GM13976 (cell line): ENCODE measurements at regions not wholly inside any gene's neighbourhood (a gene's known extent, or its start where the extent isn't known, plus 50 kb on each side); places are given as distances from the start of the nearest gene placed in this dataset.

Experiments used
- DNase-seq: peaks from one replicate; pipeline ENCODE4 v3.0.0; 2012; ENCODE audit warnings: low spot score
- in situ Hi-C: fragments of 300-500 bp; cut with MboI; formaldehyde crosslinking; loops from one replicate; pipeline ENCODE4 v1.12.0; 2022; ENCODE audit warnings: low sequenced_read_pairs, mixed read lengths, inconsistent platforms; ENCODE audit not compliant: unreplicated experiment
- TF ChIP-seq, protein P1 (sequence below): IDR thresholded peaks from 2 replicates; pipeline ENCODE4 v1.5.1; 2012; ENCODE audit warnings: borderline replicate concordance, mild to moderate bottlenecking; ENCODE audit not compliant: insufficient read depth; ENCODE audit errors: extremely low read depth, missing control alignments, control extremely low read depth

DNA sequence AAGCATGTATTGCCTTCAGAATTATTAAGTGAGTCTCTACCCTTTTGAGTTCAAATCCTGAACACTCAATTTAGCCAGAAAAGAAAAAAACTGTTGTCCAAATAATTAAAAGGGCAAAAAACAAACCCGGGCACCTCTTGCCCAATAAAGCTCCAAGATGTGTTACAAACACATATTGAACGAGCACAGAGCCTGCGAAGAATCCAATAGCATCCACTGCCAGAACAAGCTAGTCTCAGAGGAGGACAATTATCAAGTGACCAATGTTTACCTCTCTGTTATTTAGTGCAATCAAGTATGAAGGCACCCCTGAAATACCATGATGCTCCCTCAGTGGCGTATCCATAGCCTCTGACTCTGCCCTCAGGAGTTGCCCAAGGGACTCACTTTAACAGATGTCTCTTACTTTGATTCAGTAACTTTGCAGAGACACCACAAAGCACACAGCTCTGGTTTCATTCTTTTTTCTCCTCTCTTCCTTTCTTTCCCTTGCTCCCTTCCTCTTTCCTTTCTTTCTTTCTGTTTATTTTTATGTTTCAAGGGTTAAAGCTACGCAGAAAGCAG lies 93.5 kb upstream of the SPATS2L start:
- DNase-seq, result no peak
- TF ChIP-seq, protein P1, sequence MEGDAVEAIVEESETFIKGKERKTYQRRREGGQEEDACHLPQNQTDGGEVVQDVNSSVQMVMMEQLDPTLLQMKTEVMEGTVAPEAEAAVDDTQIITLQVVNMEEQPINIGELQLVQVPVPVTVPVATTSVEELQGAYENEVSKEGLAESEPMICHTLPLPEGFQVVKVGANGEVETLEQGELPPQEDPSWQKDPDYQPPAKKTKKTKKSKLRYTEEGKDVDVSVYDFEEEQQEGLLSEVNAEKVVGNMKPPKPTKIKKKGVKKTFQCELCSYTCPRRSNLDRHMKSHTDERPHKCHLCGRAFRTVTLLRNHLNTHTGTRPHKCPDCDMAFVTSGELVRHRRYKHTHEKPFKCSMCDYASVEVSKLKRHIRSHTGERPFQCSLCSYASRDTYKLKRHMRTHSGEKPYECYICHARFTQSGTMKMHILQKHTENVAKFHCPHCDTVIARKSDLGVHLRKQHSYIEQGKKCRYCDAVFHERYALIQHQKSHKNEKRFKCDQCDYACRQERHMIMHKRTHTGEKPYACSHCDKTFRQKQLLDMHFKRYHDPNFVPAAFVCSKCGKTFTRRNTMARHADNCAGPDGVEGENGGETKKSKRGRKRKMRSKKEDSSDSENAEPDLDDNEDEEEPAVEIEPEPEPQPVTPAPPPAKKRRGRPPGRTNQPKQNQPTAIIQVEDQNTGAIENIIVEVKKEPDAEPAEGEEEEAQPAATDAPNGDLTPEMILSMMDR, result no peak

GRCh38 chr2:200216310-200216709 lies 90.2 kb upstream of the SPATS2L start:
- TF ChIP-seq, protein P1, result no peak
- no peak for DNase-seq
- in situ Hi-C loops, result no loop called here

More for the DNA sequence above, 93.5 kb upstream of the SPATS2L start:
- in situ Hi-C loops, result no loop called here

DNA sequence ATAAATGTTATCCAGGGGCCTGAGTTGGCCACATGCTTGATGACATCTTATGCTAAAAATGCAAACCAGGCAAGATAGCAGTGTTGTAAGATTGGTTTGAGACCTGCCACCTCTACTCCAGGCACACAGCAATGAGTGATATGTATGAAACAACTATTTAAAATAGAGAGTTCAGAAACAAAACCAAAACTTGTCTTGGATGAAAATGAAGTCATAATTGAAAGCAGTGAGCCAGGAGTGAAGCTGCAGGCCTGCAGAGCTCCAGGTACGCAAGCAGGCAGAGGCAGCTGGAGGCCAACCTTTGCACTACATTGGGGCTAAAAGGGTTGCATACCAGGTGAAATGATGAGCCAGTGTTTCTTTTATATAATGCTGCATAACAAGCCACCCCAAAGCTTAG lies 89.2 kb upstream of the SPATS2L start:
- in situ Hi-C loops, result no loop called here
- DNase-seq, result no peak
- TF ChIP-seq, protein P1, result no peak

- DNase-seq, result no peak
- TF ChIP-seq, protein P1, result no peak
- in situ Hi-C loops, result no loop called here
These were observed 87.8 kb upstream of the SPATS2L start for GRCh38 chr2:200218645-200219044.

DNA sequence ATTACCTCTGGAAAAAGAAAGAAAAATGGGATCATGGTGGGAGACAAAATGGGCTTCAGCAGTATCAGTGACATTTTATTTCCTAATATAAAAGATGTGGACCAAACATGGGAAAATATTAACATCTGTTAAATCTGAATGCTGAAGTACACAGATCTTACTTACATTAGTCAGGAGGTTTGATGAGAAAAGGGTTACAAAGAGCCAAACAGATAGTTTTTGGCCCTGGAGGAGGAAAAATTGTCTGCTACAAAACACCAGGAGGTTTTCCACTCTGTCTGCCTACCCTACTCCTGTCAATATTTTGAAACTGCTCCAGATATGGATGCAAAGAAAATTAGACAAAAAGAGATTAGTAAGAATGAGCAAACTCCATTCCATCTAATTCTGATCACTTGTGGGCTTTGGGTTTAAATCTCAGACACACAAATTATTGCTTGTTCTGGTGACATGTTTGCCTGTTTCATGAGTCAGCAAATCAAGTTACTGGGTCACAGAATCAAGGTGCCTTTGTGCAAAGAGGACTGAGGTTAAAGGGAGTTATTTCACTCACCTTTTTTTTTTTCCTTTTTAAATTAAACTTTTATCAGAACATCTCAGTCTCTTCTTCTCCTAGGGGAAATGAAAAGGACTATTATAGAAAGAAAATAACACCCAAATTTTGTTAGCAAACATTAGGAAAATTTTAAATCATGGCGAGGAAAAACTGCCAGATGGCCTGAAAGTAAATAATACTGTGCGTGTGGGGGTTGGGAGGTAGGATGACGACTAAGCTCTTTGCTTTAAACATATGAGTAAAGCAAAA lies 87.0 kb upstream of the SPATS2L start:
- TF ChIP-seq, protein P1, result no peak
- DNase-seq, result no peak
- in situ Hi-C loops, result no loop called here

GRCh38 chr2:200220251-200220650 lies 86.2 kb upstream of the SPATS2L start:
- no peak for DNase-seq
- TF ChIP-seq, protein P1, result no peak
- in situ Hi-C loops, result no loop called here
